ENCODE measurements at regions not wholly inside any gene's neighbourhood (a gene's known extent, or its start where the extent isn't known, plus 50 kb on each side); places are given as distances from the start of the nearest gene placed in this dataset.

GRCh38 chr20:52749938-52750337 is 222.2 kb upstream of the TSHZ2 start:
- 88% methylated on average over 5 of the region's 5 CpGs for WGBS
- ATAC-seq (no peak), DNase-seq (no peak)
- intact Hi-C loops (cut with DNase I), result no loop called here
- Histone ChIP-seq H3K27me3 (ENCODE audit: control insufficient read depth, insufficient read depth) (no peaks in the 10 kb centered on the region), H3K27ac (ENCODE audit: low read length) (no peak overlapping the region), H3K9me3 (ENCODE audit: control insufficient read depth, low read length) (no peaks in the 10 kb centered on the region), H3K4me3 (ENCODE audit: low read length) (no peak overlapping the region), H3K4me1 (ENCODE audit: control insufficient read depth, insufficient read depth, low read length) (no peaks in the 10 kb centered on the region)

DNA sequence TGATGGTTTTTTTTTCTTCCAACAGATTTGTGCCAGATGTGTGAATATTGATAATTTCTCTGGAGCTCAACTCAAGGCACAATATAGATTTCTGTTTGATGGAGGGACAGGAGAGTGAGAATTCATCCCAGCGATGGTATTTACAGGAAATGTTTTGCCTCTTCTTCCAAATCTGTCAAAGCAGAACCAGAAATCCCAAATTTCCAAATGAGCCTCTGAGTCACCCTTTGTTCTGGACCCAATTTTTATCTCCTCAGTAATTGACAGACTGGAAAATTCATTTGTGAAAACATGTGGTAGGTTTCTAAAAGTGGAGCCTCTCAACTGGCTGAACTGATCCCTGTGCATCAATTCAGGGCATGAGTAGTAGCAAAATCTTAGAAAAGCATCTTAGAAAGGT is 223.2 kb upstream of the TSHZ2 start:
- Histone ChIP-seq H3K27me3 (ENCODE audit: control insufficient read depth, insufficient read depth) (no peaks in the 10 kb centered on the region), H3K4me3 (ENCODE audit: low read length) (no peak overlapping the region), H3K9me3 (ENCODE audit: control insufficient read depth, low read length) (no peaks in the 10 kb centered on the region), H3K4me1 (ENCODE audit: control insufficient read depth, insufficient read depth, low read length) (no peaks in the 10 kb centered on the region), H3K27ac (ENCODE audit: low read length) (no peak overlapping the region)
- ATAC-seq, result peak in 1 of 2 donors; percentile 64
- no peak for DNase-seq
- WGBS, result 44% methylated on average over 1 of the region's 1 CpG
- intact Hi-C loops (cut with DNase I), result no loop called here

- Histone ChIP-seq H3K4me1 (ENCODE audit: control insufficient read depth, insufficient read depth, low read length) (no peaks in the 10 kb centered on the region), H3K27ac (ENCODE audit: low read length) (peak overlapping the region; percentile 14), H3K9me3 (ENCODE audit: control insufficient read depth, low read length) (no peaks in the 10 kb centered on the region), H3K4me3 (ENCODE audit: low read length) (no peak overlapping the region), H3K27me3 (ENCODE audit: control insufficient read depth, insufficient read depth) (no peaks in the 10 kb centered on the region)
- intact Hi-C loops (cut with DNase I), result no loop called here
- peak; percentile 21 to 71 (median 66) for DNase-seq
- WGBS, result 46% methylated on average over 12 of the region's 12 CpGs
- ATAC-seq, result peak; percentile 70 to 86
Observed at GRCh38 chr20:52748285-52748932, 223.7 kb upstream of the TSHZ2 start.

DNA sequence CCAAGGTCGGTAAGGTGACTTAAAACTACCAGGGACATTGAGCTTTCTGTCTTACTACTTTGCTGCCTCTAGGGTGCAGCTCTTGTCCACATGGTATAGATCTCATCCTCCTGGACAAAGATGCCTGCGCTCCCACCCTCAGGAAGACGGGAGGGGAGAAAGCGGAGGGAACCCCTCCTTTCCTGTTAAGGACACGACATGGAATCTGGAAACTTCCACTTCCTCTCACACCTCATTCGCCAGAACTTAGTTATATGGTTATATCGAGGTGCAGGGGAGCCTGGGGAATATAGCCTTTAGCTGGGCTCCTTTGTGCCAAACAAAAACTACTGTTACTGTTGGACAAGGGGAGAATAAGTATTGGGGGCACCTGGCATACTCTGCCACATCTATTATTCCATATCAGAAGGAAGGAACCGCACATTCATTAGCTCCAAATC is 224.3 kb upstream of the TSHZ2 start:
- Histone ChIP-seq H3K27me3 (ENCODE audit: control insufficient read depth, insufficient read depth) (no peaks in the 10 kb centered on the region), H3K4me1 (ENCODE audit: control insufficient read depth, insufficient read depth, low read length) (no peaks in the 10 kb centered on the region), H3K27ac (ENCODE audit: low read length) (peak overlapping the region; percentile 14), H3K4me3 (ENCODE audit: low read length) (no peak overlapping the region), H3K9me3 (ENCODE audit: control insufficient read depth, low read length) (no peaks in the 10 kb centered on the region)
- 38% methylated on average over 8 of the region's 8 CpGs for WGBS
- intact Hi-C loops (cut with DNase I), result no loop called here
- ATAC-seq, result peak; percentile 70 to 74
- DNase-seq, result peak in 1 of 3 donors; percentile 21

- WGBS, result 53% methylated on average over 6 of the region's 6 CpGs
- H3K27me3 ChIP-seq (ENCODE audit: control insufficient read depth, insufficient read depth), result no peaks in the 10 kb centered on the region
- no peak overlapping the region for H3K27ac ChIP-seq (ENCODE audit: low read length)
- H3K4me1 ChIP-seq (ENCODE audit: control insufficient read depth, insufficient read depth, low read length), result no peaks in the 10 kb centered on the region
- H3K9me3 ChIP-seq (ENCODE audit: control insufficient read depth, low read length), result no peaks in the 10 kb centered on the region
- ATAC-seq (peak; percentile 53 to 66), DNase-seq (peak; percentile 20 to 58 (median 39))
- H3K4me3 ChIP-seq (ENCODE audit: low read length), result no peak overlapping the region
- intact Hi-C loops (cut with DNase I), result no loop called here
Observed at GRCh38 chr20:52746770-52747169, 225.4 kb upstream of the TSHZ2 start.

GRCh38 chr20:52746190-52746589 is 226.0 kb upstream of the TSHZ2 start:
- Histone ChIP-seq H3K4me3 (ENCODE audit: low read length) (no peak overlapping the region), H3K27ac (ENCODE audit: low read length) (no peak overlapping the region), H3K27me3 (ENCODE audit: control insufficient read depth, insufficient read depth) (no peaks in the 10 kb centered on the region), H3K4me1 (ENCODE audit: control insufficient read depth, insufficient read depth, low read length) (no peaks in the 10 kb centered on the region), H3K9me3 (ENCODE audit: control insufficient read depth, low read length) (no peaks in the 10 kb centered on the region)
- 53% methylated on average over 6 of the region's 6 CpGs for WGBS
- no peak for DNase-seq
- ATAC-seq, result peak in 1 of 2 donors; percentile 68
- intact Hi-C loops (cut with DNase I), result no loop called here

DNA sequence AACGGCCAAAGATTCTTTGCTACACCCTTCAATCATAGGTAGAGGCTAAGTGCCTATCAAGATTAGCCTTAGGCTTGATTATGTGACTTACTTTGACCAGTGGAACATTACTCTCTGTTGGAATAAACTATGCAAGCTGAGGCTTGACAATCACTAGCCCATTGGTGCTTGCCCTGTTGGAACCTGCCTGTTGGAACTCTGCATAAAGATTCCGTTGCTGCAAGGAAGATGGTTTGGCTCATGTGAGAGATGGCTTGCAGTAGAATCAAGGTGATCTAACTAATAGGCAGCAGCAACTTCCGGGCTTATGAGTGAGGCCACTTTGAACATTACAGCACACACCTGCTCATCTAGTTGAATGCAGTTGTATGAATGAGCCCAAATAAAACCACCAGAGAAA is 227.7 kb upstream of the TSHZ2 start:
- Histone ChIP-seq H3K4me1 (ENCODE audit: control insufficient read depth, insufficient read depth, low read length) (no peaks in the 10 kb centered on the region), H3K9me3 (ENCODE audit: control insufficient read depth, low read length) (no peaks in the 10 kb centered on the region), H3K27ac (ENCODE audit: low read length) (no peak overlapping the region), H3K4me3 (ENCODE audit: low read length) (no peak overlapping the region), H3K27me3 (ENCODE audit: control insufficient read depth, insufficient read depth) (no peaks in the 10 kb centered on the region)
- intact Hi-C loops (cut with DNase I), result no loop called here
- DNase-seq, result no peak
- 83% methylated on average over 3 of the region's 3 CpGs for WGBS
- ATAC-seq, result no peak

GRCh38 chr20:52738081-52738480 is 234.1 kb upstream of the TSHZ2 start:
- no peaks in the 10 kb centered on the region for H3K4me1 ChIP-seq (ENCODE audit: control insufficient read depth, insufficient read depth, low read length)
- intact Hi-C loops (cut with DNase I), result no loop called here
- no peak for DNase-seq
- WGBS, result 86% methylated on average over 6 of the region's 6 CpGs
- no peak for ATAC-seq
- H3K9me3 ChIP-seq (ENCODE audit: control insufficient read depth, low read length), result no peaks in the 10 kb centered on the region
- H3K27ac ChIP-seq (ENCODE audit: low read length), result no peak overlapping the region
- H3K27me3 ChIP-seq (ENCODE audit: control insufficient read depth, insufficient read depth), result no peaks in the 10 kb centered on the region
- H3K4me3 ChIP-seq (ENCODE audit: low read length), result no peak overlapping the region

DNA sequence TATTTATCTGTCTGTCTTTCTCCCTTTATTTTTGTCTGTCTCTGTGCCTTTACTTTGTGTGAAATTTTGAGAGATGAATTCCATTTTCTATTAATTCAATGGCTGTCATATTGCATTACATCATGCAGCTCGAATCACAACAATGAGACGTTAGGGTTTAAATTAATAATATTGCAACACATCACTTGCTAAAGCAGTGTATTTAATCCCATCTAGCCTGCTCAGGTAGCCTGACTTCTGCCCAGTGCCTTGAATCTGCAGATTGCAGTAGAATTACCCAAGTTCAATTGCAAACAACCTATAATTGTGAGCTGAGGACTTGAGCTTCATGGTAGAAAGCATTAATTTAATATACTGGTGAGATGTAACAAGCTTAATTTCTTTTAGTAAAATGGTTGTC is 235.7 kb upstream of the TSHZ2 start:
- Histone ChIP-seq H3K4me1 (ENCODE audit: control insufficient read depth, insufficient read depth, low read length) (no peaks in the 10 kb centered on the region), H3K4me3 (ENCODE audit: low read length) (no peak overlapping the region), H3K27me3 (ENCODE audit: control insufficient read depth, insufficient read depth) (no peaks in the 10 kb centered on the region), H3K9me3 (ENCODE audit: control insufficient read depth, low read length) (no peaks in the 10 kb centered on the region), H3K27ac (ENCODE audit: low read length) (no peak overlapping the region)
- 82% methylated on average over 2 of the region's 2 CpGs for WGBS
- no peak for ATAC-seq
- intact Hi-C loops (cut with DNase I), result no loop called here
- DNase-seq, result no peak

- no peak for DNase-seq
- ATAC-seq, result no peak
- intact Hi-C loops (cut with DNase I), result no loop called here
- Histone ChIP-seq H3K27me3 (ENCODE audit: control insufficient read depth, insufficient read depth) (no peaks in the 10 kb centered on the region), H3K27ac (ENCODE audit: low read length) (no peak overlapping the region), H3K4me3 (ENCODE audit: low read length) (no peak overlapping the region), H3K4me1 (ENCODE audit: control insufficient read depth, insufficient read depth, low read length) (no peaks in the 10 kb centered on the region), H3K9me3 (ENCODE audit: control insufficient read depth, low read length) (no peaks in the 10 kb centered on the region)
- WGBS, result 61% methylated on average over 3 of the region's 3 CpGs
Observed at GRCh38 chr20:52731093-52731492, 241.1 kb upstream of the TSHZ2 start.

DNA sequence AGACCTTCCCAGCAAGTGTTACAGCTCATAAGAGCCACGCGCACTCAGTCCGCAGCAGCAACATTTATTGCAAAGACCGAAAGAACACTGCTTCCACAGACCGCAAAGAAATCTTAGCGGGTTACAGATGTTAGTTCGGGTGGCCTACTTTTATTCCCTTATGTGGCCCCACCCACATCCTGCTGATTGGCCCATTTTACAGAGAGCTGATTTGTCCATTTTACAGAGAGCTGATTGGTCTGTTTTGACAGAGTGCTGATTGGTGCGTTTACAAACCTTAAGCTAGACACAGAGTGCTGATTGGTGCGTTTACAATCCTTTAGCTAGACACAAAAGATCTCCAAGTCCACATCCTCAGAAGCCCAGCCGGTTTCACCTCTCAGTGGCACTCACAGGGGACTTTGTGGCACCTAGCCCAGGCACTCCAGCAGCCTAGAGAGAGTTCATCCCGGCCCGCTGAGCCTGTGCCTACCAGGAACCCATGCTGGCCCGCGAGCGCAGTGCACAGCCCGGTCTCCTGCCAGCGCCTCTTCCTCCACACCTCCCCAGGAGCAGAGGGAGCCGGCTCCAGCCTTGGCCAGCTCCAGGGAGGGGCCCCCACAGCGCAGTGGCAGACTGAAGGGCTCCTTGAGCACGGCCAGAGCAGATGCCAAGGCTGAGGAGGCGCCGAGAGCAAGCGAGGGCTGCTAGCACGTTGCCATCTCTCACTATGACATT is 244.3 kb upstream of the TSHZ2 start:
- Histone ChIP-seq H3K27me3 (ENCODE audit: control insufficient read depth, insufficient read depth) (no peaks in the 10 kb centered on the region), H3K9me3 (ENCODE audit: control insufficient read depth, low read length) (no peaks in the 10 kb centered on the region), H3K4me1 (ENCODE audit: control insufficient read depth, insufficient read depth, low read length) (no peaks in the 10 kb centered on the region), H3K4me3 (ENCODE audit: low read length) (no peak overlapping the region), H3K27ac (ENCODE audit: low read length) (no peak overlapping the region)
- no peak for ATAC-seq
- DNase-seq, result no peak
- 92% methylated on average over 24 of the region's 24 CpGs for WGBS
- intact Hi-C loops (cut with DNase I), result no loop called here

Measured in right cardiac atrium (tissue), 5 donors.